ENCODE measurements at regions not wholly inside any gene's neighbourhood (a gene's known extent, or its start where the extent isn't known, plus 50 kb on each side); places are given as distances from the start of the nearest gene placed in this dataset.

DNA sequence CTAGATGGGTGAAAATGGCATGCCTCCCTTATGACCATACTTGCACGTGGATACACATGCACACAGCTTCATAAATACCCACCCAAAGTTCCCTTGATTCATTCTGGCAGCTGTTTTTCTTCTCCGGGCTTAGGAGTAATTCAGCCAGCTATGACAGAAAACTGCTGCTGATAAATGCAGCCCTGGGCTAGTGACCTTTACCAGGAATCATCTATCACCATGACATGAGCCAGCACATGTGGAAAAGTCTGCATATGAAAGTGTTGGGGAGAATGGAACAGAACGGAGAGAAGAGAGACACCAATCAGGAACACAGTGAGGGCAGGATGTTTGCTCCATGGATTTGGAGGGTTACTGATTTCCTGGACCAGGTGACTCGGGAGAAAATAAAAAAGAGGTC is 706.3 kb downstream of the PDCD6IP start:
- TF ChIP-seq, protein P1, sequence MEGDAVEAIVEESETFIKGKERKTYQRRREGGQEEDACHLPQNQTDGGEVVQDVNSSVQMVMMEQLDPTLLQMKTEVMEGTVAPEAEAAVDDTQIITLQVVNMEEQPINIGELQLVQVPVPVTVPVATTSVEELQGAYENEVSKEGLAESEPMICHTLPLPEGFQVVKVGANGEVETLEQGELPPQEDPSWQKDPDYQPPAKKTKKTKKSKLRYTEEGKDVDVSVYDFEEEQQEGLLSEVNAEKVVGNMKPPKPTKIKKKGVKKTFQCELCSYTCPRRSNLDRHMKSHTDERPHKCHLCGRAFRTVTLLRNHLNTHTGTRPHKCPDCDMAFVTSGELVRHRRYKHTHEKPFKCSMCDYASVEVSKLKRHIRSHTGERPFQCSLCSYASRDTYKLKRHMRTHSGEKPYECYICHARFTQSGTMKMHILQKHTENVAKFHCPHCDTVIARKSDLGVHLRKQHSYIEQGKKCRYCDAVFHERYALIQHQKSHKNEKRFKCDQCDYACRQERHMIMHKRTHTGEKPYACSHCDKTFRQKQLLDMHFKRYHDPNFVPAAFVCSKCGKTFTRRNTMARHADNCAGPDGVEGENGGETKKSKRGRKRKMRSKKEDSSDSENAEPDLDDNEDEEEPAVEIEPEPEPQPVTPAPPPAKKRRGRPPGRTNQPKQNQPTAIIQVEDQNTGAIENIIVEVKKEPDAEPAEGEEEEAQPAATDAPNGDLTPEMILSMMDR (IDR thresholded peaks at IDR 0.05) = no peak
- TF ChIP-seq EZH2 (IDR thresholded peaks at IDR 0.05; ENCODE audit: borderline replicate concordance, insufficient read depth, low read depth, low read length, poor library complexity, severe bottlenecking) = no peak
